GM21619 (cell line): ENCODE measurements at regions not wholly inside any gene's neighbourhood (a gene's known extent, or its start where the extent isn't known, plus 50 kb on each side); places are given as distances from the start of the nearest gene placed in this dataset.
"Not testable (repeated sequence)": the region's sequence is repeated elsewhere in the genome, so short reads cannot be mapped to it uniquely, and the experiment has no call there.

Experiments
- ATAC-seq: cut with Tn5 transposase; IDR thresholded peaks from one replicate; pipeline ENCODE4 v1.9.1; 2021; ENCODE audit not compliant: unreplicated experiment

DNA sequence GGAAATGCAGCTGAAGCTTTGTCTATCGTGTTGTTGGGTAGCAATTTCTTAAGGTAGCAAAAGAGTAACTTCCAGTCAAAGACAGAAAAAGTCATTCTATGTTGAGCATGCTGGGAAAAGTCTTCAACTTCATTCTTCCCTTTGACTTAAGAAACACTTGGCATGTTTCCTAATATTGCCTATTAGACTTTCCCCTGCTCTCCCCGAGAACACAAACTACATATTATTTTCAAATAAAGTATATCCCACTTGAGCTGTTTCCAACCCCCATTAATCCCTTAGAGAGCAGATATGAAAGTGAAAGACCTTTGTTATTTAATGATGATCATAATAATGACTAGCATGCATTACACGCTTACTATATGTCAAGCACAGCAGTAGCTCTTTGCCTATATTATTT, 136.0 kb upstream of the SPOPL start:
- no peak for ATAC-seq

DNA sequence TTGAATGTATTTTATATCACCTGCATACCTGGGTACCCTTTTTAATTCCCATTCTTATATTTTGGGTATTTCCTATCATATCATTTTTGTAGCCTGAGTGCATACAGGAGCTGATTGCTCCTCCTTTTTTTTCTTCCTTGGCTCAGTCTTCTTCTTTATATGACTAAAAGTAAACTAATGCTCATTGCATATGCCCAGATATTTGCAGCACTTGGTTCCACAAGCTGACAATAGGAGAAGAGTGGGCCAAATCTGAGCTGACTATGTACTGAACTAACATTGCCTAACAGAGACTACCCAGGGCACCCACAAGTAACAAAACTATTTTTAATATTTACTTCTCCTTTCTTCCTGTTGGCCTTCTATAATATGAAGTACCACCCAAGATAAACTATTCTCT, 131.7 kb upstream of the SPOPL start:
- ATAC-seq, result no peak

DNA sequence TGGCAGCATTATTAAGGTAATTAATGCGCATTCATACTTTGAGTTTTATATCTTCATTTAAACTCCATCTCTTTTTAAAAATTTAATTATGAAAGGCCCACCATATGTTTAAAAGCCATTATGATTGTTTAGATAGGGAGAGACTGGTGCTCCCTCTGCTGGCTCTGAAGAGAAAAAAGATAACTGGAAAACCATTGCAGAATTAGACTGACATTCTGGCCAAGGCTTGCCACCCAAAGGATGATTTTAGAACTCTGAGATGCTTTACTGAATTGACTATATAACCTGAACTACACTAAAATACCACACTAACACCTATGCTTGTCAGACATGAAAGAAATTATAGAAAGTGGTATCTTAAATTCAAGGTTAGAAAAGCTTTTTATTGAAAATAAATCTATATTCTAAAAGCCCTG, 127.6 kb upstream of the SPOPL start:
- no peak for ATAC-seq

DNA sequence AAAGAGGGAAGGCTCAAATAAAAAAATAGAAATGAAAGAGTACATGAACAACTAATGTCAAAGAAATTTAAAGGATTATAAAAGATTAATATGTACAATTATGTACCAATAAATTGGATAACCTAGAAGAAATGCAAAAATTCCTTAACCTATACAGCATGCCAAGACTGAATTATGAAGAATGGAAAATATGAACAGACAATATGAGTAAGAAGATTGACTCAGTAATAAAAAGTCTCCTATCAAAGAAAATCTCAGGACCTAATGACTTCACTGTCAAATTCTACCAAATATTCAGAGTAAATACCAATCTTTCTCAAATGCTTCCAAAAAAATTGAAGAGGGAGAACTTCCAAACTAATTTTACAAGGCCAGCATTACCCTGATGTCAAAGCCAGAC, 120.2 kb upstream of the SPOPL start:
- no peak for ATAC-seq

- no peak for ATAC-seq
Measured at GRCh38 chr2:138382672-138383071, 118.9 kb upstream of the SPOPL start.

- not testable (repeated sequence) for ATAC-seq
Measured at GRCh38 chr2:138386191-138386590, 115.4 kb upstream of the SPOPL start.

DNA sequence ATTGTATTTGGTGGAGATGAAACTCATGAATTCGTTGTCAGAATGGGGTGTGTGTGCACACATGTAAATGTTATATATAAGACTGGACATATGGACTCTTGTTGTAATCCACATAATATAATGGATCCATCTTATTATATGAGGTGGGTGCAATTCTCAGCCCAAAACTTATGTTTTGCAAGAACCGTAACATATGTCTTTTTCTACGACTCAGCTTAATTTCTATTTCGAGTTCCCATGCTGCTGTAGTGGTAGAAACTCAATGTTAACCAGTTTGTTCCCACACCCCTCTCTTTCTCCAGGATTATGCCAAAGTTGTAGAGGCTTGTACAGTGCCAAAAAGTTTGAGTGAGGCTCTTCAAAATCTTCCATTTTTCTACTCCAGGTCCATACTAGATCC, 112.5 kb upstream of the SPOPL start:
- no peak for ATAC-seq

GRCh38 chr2:138390316-138390945, 111.1 kb upstream of the SPOPL start:
- no peak for ATAC-seq

GRCh38 chr2:138391946-138392345, 109.6 kb upstream of the SPOPL start:
- no peak for ATAC-seq

- no peak for ATAC-seq
Measured at GRCh38 chr2:138395565-138396306, 105.8 kb upstream of the SPOPL start.

DNA sequence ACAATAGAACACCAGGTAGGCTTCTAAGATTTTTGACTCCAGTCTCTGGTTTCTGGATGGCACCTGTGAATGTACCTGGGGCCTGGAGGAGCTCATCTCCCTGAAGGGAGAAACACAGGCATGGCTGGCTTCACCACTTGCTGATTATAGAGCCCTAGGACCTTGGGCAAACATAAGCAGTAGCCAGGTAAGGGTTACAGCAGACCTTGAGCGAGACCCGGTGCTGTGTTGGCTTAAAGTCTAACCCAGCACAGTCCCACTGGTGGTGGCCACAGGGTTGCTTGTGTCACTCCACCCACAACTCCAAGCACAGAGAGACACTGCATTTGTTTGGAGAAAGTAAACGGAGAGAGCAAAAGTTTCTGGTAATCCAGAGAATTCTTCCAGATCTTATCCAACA, 104.7 kb upstream of the SPOPL start:
- ATAC-seq, result no peak

- no peak for ATAC-seq
Measured at GRCh38 chr2:138403431-138403927, 98.1 kb upstream of the SPOPL start.

GRCh38 chr2:138414014-138414413, 87.6 kb upstream of the SPOPL start:
- no peak for ATAC-seq

DNA sequence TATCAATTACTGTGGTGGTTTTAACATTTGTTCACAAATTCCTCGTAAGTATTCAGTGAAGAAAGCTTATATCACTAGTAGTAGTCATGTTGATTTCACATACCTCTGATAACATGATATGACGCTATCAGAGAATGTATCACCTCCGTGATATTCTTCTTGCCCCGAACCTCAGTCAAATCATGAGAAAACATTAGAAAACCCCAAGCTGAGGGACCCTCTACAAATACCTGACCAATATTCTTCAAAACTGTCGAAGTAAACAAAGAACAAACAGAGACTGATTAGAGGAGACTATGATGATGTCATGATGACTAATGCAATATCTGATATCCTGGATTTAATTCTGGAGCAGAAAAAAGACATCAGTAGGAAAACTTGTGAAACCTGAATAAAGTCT, 85.6 kb upstream of the SPOPL start:
- no peak for ATAC-seq

- ATAC-seq, result no peak
Measured at GRCh38 chr2:138418453-138418852, 83.1 kb upstream of the SPOPL start.

- no peak for ATAC-seq
Measured at GRCh38 chr2:138421315-138421970, 80.1 kb upstream of the SPOPL start.

- ATAC-seq, result no peak
Measured at GRCh38 chr2:138421971-138422335, 79.6 kb upstream of the SPOPL start.

- no peak for ATAC-seq
Measured at GRCh38 chr2:138423198-138423597, 78.4 kb upstream of the SPOPL start.

- no peak for ATAC-seq
Measured at GRCh38 chr2:138423745-138424144, 77.8 kb upstream of the SPOPL start.

- ATAC-seq, result no peak
Measured at GRCh38 chr2:138424436-138425140, 77.0 kb upstream of the SPOPL start.

GRCh38 chr2:138426116-138426515, 75.5 kb upstream of the SPOPL start:
- ATAC-seq, result not testable (repeated sequence)
